ENCODE measurements at regions not wholly inside any gene's neighbourhood (a gene's known extent, or its start where the extent isn't known, plus 50 kb on each side); places are given as distances from the start of the nearest gene placed in this dataset.

GRCh38 chr4:155510771-155511170, 134.0 kb upstream of the MAP9 start:
- DNase-seq = peak; percentile 57

GRCh38 chr4:155509555-155509954, 132.8 kb upstream of the MAP9 start:
- no peak for DNase-seq

- DNase-seq = no peak
Observed at GRCh38 chr4:155506745-155507144, 130.0 kb upstream of the MAP9 start.

- DNase-seq = no peak
Observed at GRCh38 chr4:155505321-155505720, 128.6 kb upstream of the MAP9 start.

GRCh38 chr4:155497306-155497705, 120.5 kb upstream of the MAP9 start:
- peak; percentile 7 for DNase-seq

GRCh38 chr4:155496294-155496626, 119.5 kb upstream of the MAP9 start:
- no peak for DNase-seq

- DNase-seq = no peak
Observed at GRCh38 chr4:155495572-155496293, 119.0 kb upstream of the MAP9 start.

GRCh38 chr4:155494037-155494718, 117.4 kb upstream of the MAP9 start:
- no peak for DNase-seq

- DNase-seq = peak; percentile 8
Observed at GRCh38 chr4:155491336-155492120, 114.8 kb upstream of the MAP9 start.

- no peak for DNase-seq
Observed at GRCh38 chr4:155489271-155489670, 112.5 kb upstream of the MAP9 start.

GRCh38 chr4:155488691-155489090, 111.9 kb upstream of the MAP9 start:
- DNase-seq = no peak

- no peak for DNase-seq
Observed at GRCh38 chr4:155487210-155487609, 110.4 kb upstream of the MAP9 start.

- DNase-seq = no peak
Observed at GRCh38 chr4:155481150-155481549, 104.4 kb upstream of the MAP9 start.

- no peak for DNase-seq
Observed at GRCh38 chr4:155479835-155480234, 103.1 kb upstream of the MAP9 start.

- DNase-seq = no peak
Observed at GRCh38 chr4:155478336-155478835, 101.6 kb upstream of the MAP9 start.

GRCh38 chr4:155474758-155475157, 98.0 kb upstream of the MAP9 start:
- DNase-seq = no peak

- DNase-seq = no peak
Observed at GRCh38 chr4:155473420-155474095, 96.8 kb upstream of the MAP9 start.

- DNase-seq = no peak
Observed at GRCh38 chr4:155468282-155468681, 91.5 kb upstream of the MAP9 start.

GRCh38 chr4:155450676-155451075, 73.9 kb upstream of the MAP9 start:
- peak; percentile 28 for DNase-seq

GRCh38 chr4:155445306-155445705, 68.5 kb upstream of the MAP9 start:
- DNase-seq = no peak

GRCh38 chr4:155444721-155445120, 68.0 kb upstream of the MAP9 start:
- no peak for DNase-seq

- DNase-seq = peak; percentile 83
Observed at GRCh38 chr4:155442267-155443105, 65.7 kb upstream of the MAP9 start.
